ENCODE measurements at regions not wholly inside any gene's neighbourhood (a gene's known extent, or its start where the extent isn't known, plus 50 kb on each side); places are given as distances from the start of the nearest gene placed in this dataset.
"Not testable (repeated sequence)": the region's sequence is repeated elsewhere in the genome, so short reads cannot be mapped to it uniquely, and the experiment has no call there.

DNA sequence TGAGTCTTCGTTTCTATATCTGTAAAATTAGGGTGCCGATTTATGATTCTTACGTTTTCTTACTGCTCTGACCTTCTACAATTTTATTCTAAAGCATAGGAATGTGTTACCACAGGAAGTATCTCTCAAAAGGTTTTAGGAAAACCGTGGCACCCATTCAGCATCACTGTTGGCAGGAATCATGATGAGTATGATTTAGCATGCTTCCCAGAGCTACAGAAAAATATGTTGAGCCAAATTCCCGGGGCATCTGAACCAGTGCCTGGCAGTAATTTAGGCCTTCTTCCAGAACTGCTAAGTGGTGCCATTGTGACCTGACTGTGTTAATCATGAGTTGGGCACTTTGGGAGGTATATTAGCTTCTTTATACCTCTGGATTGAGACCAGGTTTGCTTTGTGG lies 605.0 kb upstream of the RAG2 start:
- no peak overlapping the region for H3K27ac Mint-ChIP-seq
- intact Hi-C loops (cut with micrococcal nuclease) = no loop called here
- H3K9me3 Mint-ChIP-seq = peaks cover 36% of the 10 kb centered on the region
- H3K4me1 Mint-ChIP-seq (ENCODE audit: low read depth) = no peaks in the 10 kb centered on the region
- no peaks in the 10 kb centered on the region for H3K36me3 Mint-ChIP-seq (ENCODE audit: low read depth)
- H3K27me3 Mint-ChIP-seq = no peaks in the 10 kb centered on the region
- no peak overlapping the region for H3K4me3 Mint-ChIP-seq

DNA sequence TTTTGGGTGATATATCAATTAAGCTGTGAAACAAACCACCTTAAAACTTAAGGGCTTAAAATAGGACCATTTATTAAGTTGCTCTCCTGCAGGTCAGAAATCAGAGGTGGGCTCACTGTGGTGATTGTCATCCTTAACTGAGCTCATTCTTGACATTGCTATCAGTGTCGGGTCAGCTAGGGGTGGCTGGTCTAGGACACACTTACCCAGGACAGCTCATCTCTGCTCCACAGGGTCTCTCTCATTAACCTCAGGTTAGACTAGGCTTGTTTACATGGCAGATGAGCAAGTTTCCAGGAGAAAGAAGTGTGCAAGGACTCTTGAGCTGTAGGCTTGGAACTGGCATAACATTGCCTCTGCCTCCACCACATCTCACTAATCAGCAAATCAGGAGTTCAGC lies 601.0 kb upstream of the RAG2 start:
- Mint-ChIP-seq H3K27ac (no peak overlapping the region), H3K4me1 (ENCODE audit: low read depth) (no peaks in the 10 kb centered on the region), H3K4me3 (no peak overlapping the region), H3K27me3 (no peaks in the 10 kb centered on the region), H3K36me3 (ENCODE audit: low read depth) (no peaks in the 10 kb centered on the region), H3K9me3 (peaks cover 16% of the 10 kb centered on the region)
- intact Hi-C loops (cut with micrococcal nuclease) = no loop called here

DNA sequence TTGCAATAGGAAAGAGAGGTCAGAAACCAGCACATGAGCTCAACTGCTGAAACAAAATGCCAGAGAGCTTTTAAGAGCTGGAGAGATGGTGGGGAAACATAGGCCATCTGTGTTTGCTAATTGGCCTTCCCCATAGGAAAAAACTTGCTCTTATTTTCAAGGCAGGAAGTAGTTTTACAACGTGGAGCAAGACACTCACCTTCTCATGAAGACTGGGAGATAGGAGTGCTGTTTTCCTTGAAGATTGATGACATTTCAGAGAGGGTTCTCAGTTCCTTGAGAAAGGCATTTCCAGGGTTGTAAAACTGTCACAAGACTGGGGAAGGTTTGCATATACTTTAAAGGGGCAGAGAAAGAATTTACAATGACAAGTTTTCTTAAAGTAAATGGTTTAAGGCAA lies 586.3 kb upstream of the RAG2 start:
- peaks cover 31% of the 10 kb centered on the region for H3K9me3 Mint-ChIP-seq
- no peaks in the 10 kb centered on the region for H3K4me1 Mint-ChIP-seq (ENCODE audit: low read depth)
- H3K36me3 Mint-ChIP-seq (ENCODE audit: low read depth) = no peaks in the 10 kb centered on the region
- intact Hi-C loops (cut with micrococcal nuclease) = loop anchor here (10.0 kb wide), 1 partner anchor 60 kb away; no protein-coding TSS in a partner anchor
- no peak overlapping the region for H3K27ac Mint-ChIP-seq
- no peaks in the 10 kb centered on the region for H3K27me3 Mint-ChIP-seq
- H3K4me3 Mint-ChIP-seq = no peak overlapping the region

DNA sequence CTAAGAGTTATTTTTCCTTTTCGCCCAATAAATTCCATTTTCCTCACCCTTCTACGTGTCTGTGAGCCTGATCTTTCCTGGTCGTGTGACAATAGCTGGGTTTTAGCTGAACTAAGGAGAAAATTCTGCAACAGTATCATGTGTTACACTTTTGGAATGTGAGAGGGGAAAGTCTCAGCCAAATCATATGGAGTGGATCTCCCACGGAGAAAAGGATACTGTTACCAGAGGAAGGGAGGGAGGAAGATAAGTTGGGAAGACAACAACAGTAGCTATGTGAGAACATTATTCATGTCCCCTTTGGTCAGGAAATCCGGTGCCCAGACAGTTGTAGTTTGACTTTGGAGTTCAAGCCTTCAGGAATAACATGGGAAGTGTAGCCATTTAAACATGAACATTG lies 584.0 kb upstream of the RAG2 start:
- no peaks in the 10 kb centered on the region for H3K36me3 Mint-ChIP-seq (ENCODE audit: low read depth)
- intact Hi-C loops (cut with micrococcal nuclease) = loop anchor here (10.0 kb wide), 1 partner anchor 57 kb away; no protein-coding TSS in a partner anchor
- H3K9me3 Mint-ChIP-seq = peaks cover 30% of the 10 kb centered on the region
- H3K4me3 Mint-ChIP-seq = no peak overlapping the region
- H3K27me3 Mint-ChIP-seq = no peaks in the 10 kb centered on the region
- no peaks in the 10 kb centered on the region for H3K4me1 Mint-ChIP-seq (ENCODE audit: low read depth)
- no peak overlapping the region for H3K27ac Mint-ChIP-seq

DNA sequence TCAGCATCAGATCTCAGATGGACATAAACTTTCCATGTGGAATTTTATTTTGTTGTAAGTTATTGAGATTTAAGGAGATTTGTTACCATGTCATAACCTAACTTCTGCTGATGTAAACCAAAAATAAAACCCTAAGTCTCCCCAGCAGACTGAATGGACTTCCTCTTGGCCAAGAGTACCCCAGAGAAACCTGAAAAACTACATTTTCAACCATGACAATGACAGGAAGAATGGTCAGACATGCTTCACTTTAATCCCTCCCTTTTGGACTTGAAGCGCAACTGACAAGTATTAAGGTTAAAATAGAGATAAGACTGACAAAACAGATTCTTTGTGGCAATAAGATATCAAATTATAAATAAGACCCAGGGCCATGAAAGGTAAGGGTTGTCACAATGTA lies 579.7 kb upstream of the RAG2 start:
- H3K4me1 Mint-ChIP-seq (ENCODE audit: low read depth) = no peaks in the 10 kb centered on the region

DNA sequence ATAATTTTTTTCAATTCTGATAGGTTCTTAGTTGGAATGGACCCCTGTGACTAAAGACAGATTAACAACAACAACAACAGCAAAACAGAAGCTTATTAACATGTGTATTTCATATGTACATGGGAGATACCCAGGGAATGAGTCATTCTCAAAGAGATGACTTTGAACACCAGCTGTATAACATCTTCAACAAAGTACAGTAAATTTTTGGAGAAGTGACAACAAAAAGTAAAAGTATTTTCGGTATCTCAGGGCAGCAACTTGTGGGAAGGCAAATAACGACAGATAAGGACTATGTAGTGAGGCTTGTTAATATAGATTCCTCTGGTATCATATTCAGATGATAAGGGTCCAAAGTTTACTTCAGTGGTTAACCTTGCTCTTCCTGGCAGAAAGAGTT lies 573.4 kb upstream of the RAG2 start:
- no peak overlapping the region for H3K27ac Mint-ChIP-seq
- intact Hi-C loops (cut with micrococcal nuclease) = no loop called here
- no peaks in the 10 kb centered on the region for H3K36me3 Mint-ChIP-seq (ENCODE audit: low read depth)
- H3K9me3 Mint-ChIP-seq = peaks cover 8% of the 10 kb centered on the region
- H3K4me1 Mint-ChIP-seq (ENCODE audit: low read depth) = no peaks in the 10 kb centered on the region
- H3K27me3 Mint-ChIP-seq = no peaks in the 10 kb centered on the region
- no peak overlapping the region for H3K4me3 Mint-ChIP-seq

More for the DNA sequence above, 579.7 kb upstream of the RAG2 start:
- peaks cover 21% of the 10 kb centered on the region for H3K9me3 Mint-ChIP-seq
- intact Hi-C loops (cut with micrococcal nuclease) = no loop called here
- H3K27ac Mint-ChIP-seq = no peak overlapping the region
- no peaks in the 10 kb centered on the region for H3K36me3 Mint-ChIP-seq (ENCODE audit: low read depth)
- no peak overlapping the region for H3K4me3 Mint-ChIP-seq
- H3K27me3 Mint-ChIP-seq = no peaks in the 10 kb centered on the region

DNA sequence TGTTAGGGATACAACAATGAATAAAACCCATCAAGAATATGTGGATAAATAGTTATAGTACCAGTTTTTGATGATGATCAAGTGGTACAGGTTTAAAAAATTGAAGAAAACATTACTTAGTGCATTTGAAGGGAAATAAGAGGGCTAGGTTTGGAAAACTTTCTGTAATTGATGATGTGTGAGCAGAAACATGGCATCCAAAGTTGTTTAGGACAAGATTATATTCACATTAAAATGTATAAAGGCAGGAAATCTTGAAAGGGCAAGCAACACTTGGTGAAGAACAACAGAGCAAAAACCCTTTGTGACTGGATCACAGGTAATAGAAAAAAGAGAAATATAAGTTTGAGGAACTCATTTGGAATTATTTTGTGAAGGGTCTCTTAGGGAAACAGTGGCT lies 572.3 kb upstream of the RAG2 start:
- Mint-ChIP-seq H3K27ac (no peak overlapping the region), H3K36me3 (ENCODE audit: low read depth) (no peaks in the 10 kb centered on the region), H3K9me3 (peaks cover 8% of the 10 kb centered on the region), H3K27me3 (no peaks in the 10 kb centered on the region), H3K4me3 (no peak overlapping the region), H3K4me1 (ENCODE audit: low read depth) (no peaks in the 10 kb centered on the region)
- intact Hi-C loops (cut with micrococcal nuclease) = no loop called here

DNA sequence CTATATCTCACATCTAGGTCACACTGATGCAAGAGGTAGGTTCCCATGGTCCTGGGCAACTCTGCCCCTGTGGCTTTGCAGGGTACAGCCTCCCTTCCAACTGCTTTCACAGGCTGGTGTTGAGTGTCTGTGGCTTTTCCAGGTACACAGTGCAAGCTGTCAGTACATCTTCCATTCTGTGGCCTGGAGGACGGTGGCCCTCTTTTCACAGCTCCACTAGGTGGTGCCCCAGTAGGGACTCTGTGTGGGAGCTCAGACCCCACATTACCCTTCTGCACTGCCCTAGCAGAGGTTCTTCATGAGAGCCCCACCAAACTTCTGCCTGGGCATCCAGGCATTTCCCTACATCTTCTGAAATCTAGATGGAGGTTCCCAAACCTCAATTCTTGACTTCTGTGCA lies 547.4 kb upstream of the RAG2 start:
- intact Hi-C loops (cut with micrococcal nuclease) = not testable (repeated sequence)

DNA sequence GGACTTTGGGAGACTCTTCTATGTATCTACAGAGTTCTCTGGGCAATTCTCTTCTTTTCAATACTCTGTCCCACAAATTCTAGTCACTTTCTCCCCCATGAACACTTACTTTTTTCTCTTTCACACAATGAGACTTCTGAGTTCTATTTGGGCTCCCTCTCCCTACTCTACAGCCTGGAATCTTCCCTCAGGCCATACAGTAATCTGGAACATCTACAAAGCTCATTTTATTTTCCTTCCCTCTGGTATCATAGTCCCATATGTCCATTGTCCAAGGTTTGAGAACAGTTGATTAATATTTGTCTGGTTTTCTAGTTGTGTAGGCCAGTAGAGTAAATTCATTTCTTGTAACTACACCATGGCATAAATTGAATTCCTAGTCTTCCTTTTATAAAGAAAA lies 544.6 kb upstream of the RAG2 start:
- H3K27me3 Mint-ChIP-seq = no peaks in the 10 kb centered on the region
- no peaks in the 10 kb centered on the region for H3K36me3 Mint-ChIP-seq (ENCODE audit: low read depth)
- H3K4me3 Mint-ChIP-seq = no peak overlapping the region
- peaks cover 38% of the 10 kb centered on the region for H3K9me3 Mint-ChIP-seq
- no peak overlapping the region for H3K27ac Mint-ChIP-seq
- intact Hi-C loops (cut with micrococcal nuclease) = no loop called here
- H3K4me1 Mint-ChIP-seq (ENCODE audit: low read depth) = no peaks in the 10 kb centered on the region

More for the DNA sequence above, 547.4 kb upstream of the RAG2 start:
- H3K36me3 Mint-ChIP-seq (ENCODE audit: low read depth); H3K4me3 Mint-ChIP-seq; H3K4me1 Mint-ChIP-seq (ENCODE audit: low read depth); H3K27ac Mint-ChIP-seq; H3K27me3 Mint-ChIP-seq: not testable (repeated sequence)
- peaks cover 33% of the 10 kb centered on the region for H3K9me3 Mint-ChIP-seq

DNA sequence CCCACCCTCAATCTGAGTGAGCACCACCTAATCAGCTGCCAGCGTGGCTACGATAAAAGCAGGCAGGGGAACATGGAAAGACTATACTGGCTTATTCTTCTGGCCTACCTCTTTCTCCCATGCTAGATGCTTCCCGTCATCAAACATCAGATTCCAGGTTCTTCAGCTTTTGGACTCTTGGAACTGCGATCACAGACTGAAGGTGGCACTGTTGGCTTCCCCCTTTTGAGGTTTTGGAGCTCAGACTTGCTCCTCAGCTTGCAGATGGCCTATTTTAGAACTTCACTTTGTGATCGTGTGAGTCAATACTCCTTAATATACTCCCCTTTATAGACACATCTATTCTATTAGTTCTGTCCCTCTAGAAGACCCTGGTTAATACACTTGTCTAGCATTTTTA lies 543.7 kb upstream of the RAG2 start:
- intact Hi-C loops (cut with micrococcal nuclease) = no loop called here
- no peak overlapping the region for H3K4me3 Mint-ChIP-seq
- peaks cover 32% of the 10 kb centered on the region for H3K9me3 Mint-ChIP-seq
- no peak overlapping the region for H3K27ac Mint-ChIP-seq
- no peaks in the 10 kb centered on the region for H3K36me3 Mint-ChIP-seq (ENCODE audit: low read depth)
- H3K4me1 Mint-ChIP-seq (ENCODE audit: low read depth) = no peaks in the 10 kb centered on the region
- no peaks in the 10 kb centered on the region for H3K27me3 Mint-ChIP-seq

DNA sequence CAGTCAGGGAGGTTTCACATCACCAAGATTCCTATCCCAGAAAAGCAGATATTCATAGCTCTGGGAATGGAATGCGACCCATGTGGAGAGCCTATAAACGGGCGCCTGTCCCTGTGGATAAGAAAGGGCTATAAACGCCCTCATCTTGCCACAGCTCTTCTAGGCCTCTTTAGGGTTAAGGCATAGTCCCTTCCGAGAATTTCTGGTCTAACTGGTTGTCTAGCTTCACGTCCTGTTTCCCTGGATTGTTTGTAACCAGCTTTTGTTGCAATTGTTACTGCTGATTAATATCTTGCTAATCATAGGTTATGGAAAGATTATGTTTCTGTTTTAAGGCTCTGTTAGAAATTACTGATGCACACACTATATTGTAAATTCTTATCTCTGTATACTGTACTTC lies 537.6 kb upstream of the RAG2 start:
- H3K27me3 Mint-ChIP-seq; H3K27ac Mint-ChIP-seq; intact Hi-C loops (cut with micrococcal nuclease); H3K4me1 Mint-ChIP-seq (ENCODE audit: low read depth); H3K36me3 Mint-ChIP-seq (ENCODE audit: low read depth); H3K4me3 Mint-ChIP-seq: not testable (repeated sequence)
- H3K9me3 Mint-ChIP-seq = peaks cover 63% of the 10 kb centered on the region

DNA sequence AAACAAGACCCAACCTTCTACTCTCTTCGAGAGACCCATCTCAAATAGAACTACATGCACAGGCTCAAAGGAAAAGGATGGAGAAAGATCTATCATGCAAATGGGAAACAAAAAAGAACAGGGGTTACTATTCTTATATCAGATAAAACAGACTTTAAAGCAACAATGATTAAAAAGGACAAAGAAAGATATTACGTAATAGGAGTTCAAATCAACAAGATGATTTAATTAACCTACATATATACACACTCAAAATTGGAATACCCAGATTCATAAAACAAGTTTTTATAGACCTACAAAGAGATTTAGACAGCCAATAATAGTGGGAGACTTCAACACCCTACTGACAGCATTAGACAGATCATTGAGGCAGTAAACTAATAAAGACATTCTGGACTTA lies 536.6 kb upstream of the RAG2 start:
- Mint-ChIP-seq H3K4me1 (ENCODE audit: low read depth) (no peaks in the 10 kb centered on the region), H3K27ac (no peak overlapping the region), H3K36me3 (ENCODE audit: low read depth) (no peaks in the 10 kb centered on the region), H3K9me3 (peaks cover 73% of the 10 kb centered on the region), H3K4me3 (no peak overlapping the region), H3K27me3 (no peaks in the 10 kb centered on the region)
- intact Hi-C loops (cut with micrococcal nuclease) = no loop called here

DNA sequence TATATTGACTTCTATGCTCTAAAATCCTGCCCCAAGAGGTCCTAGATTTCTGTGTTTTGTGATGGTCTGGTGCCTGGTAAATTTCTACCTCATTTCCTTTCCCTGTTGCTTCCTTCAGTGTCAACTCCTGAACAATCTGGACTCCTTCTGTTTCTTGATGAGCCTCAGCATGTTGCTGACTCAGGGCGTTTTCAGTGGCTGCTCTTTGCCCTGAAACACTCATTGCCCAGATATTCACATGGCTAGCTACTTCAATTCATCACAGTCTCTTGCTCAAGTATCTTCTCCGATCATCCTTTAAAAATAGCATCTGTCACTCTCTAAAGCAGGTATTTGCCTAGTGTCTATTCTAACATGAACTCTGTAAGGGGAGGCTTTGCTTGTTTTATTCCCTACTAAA lies 526.3 kb upstream of the RAG2 start:
- H3K36me3 Mint-ChIP-seq (ENCODE audit: low read depth) = no peaks in the 10 kb centered on the region
- no peak overlapping the region for H3K4me3 Mint-ChIP-seq
- peaks cover 6% of the 10 kb centered on the region for H3K9me3 Mint-ChIP-seq
- H3K27ac Mint-ChIP-seq = no peak overlapping the region
- H3K27me3 Mint-ChIP-seq = no peaks in the 10 kb centered on the region
- intact Hi-C loops (cut with micrococcal nuclease) = loop anchor here (10.0 kb wide), 1 partner anchor 60 kb away; no protein-coding TSS in a partner anchor
- no peaks in the 10 kb centered on the region for H3K4me1 Mint-ChIP-seq (ENCODE audit: low read depth)

DNA sequence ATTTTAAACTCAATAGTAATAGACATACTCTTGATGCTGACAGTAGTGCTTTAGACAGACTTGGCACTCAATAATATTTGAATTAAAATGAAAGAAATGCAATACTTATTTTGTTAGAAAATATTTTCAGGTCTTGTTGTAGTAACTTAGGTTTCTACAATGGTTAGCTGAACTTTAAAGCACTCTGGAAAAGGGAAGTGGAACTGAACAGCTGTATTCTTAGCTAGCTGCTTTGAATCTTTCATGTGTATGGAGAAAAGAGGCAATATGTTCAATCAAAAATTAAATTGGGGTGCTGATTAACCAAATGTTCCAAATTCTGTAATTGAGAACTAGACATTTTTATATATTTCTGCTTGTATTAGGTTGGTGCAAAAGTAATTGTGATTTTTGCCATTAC lies 517.9 kb upstream of the RAG2 start:
- Mint-ChIP-seq H3K36me3 (ENCODE audit: low read depth) (no peaks in the 10 kb centered on the region), H3K27ac (no peak overlapping the region), H3K4me1 (ENCODE audit: low read depth) (no peaks in the 10 kb centered on the region), H3K9me3 (no peaks in the 10 kb centered on the region), H3K4me3 (no peak overlapping the region), H3K27me3 (no peaks in the 10 kb centered on the region)
- intact Hi-C loops (cut with micrococcal nuclease) = no loop called here

DNA sequence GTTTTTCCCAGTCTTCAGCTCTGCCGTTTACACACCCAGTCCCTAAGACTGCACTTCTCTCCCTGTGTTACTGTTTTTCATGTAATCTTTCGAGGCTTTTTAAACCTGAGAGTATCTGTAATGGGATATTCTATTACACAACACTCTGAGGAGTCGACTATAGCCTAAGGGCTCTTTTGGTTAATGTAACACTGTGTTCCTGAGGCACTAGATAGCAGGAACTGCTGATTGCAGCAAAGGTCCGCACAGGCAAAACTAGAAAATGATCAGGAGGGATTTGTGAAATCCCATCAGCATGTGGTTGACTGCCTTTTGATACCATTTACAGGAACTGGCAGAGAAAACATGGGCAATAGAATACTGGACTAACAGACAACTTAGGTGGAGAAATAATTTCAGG lies 512.3 kb upstream of the RAG2 start:
- H3K36me3 Mint-ChIP-seq (ENCODE audit: low read depth) = no peaks in the 10 kb centered on the region
- no peak overlapping the region for H3K27ac Mint-ChIP-seq
- no peaks in the 10 kb centered on the region for H3K4me1 Mint-ChIP-seq (ENCODE audit: low read depth)
- no peak overlapping the region for H3K4me3 Mint-ChIP-seq
- no peaks in the 10 kb centered on the region for H3K9me3 Mint-ChIP-seq
- intact Hi-C loops (cut with micrococcal nuclease) = no loop called here
- no peaks in the 10 kb centered on the region for H3K27me3 Mint-ChIP-seq

DNA sequence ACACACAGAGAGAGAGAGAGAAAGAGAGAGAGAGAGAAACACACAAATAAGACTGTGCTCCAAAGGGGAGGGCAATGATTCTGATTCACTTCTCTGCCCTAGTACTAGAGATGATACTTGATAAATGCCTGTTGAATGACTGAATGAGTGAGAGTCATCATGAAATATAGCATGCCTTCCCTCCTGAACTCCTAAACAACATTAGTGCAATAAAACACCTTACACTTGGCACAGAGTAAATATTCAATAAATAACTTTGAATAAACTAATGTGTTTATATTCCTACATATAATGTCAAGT lies 511.2 kb upstream of the RAG2 start:
- Mint-ChIP-seq H3K27me3 (no peaks in the 10 kb centered on the region), H3K36me3 (ENCODE audit: low read depth) (no peaks in the 10 kb centered on the region), H3K9me3 (no peaks in the 10 kb centered on the region), H3K4me1 (ENCODE audit: low read depth) (no peaks in the 10 kb centered on the region), H3K4me3 (no peak overlapping the region), H3K27ac (no peak overlapping the region)
- intact Hi-C loops (cut with micrococcal nuclease) = no loop called here

All from dendritic cell treated with granulocyte-macrophage colony-stimulating factor and Interleukin-4, amounts not matched to agents 40 ng/mL and 50 ng/mL, for 4 days (primary cell).